B cell (primary cell): ENCODE measurements at regions not wholly inside any gene's neighbourhood (a gene's known extent, or its start where the extent isn't known, plus 50 kb on each side); places are given as distances from the start of the nearest gene placed in this dataset.

Source experiments
- ATAC-seq: fragments of 200-7000 bp; cut with Tn5 transposase; one replicate; pipeline ENCODE4 v1.10.0; 2021; ENCODE audit warnings: low read depth, mild to moderate bottlenecking, moderate number of reproducible peaks, moderate library complexity
- CTCF ChIA-PET: fragments of 350-600 bp; sonication (Branson Sonifier 250); formaldehyde crosslinking; loops from one replicate; lab custom pipeline; 2021; ENCODE audit warnings: antibody characterized with exemption, inconsistent platforms; lab: Charles Lee
- POLR2A ChIA-PET: fragments of 350-600 bp; sonication (Branson Sonifier 250); formaldehyde crosslinking; loops from one replicate; lab custom pipeline; 2021; ENCODE audit warnings: antibody characterized with exemption; lab: Charles Lee
- DNase-seq: peaks from one replicate; pipeline ENCODE4 v3.0.0; 2013
- H2AFZ ChIP-seq: 2 replicates; pipeline ENCODE4 v1.6.1; 2012; ENCODE audit warnings: mild to moderate bottlenecking, low read depth, low read length; ENCODE audit not compliant: insufficient read depth, poor library complexity, severe bottlenecking
- H3K27ac ChIP-seq, 2 donors: 1 replicate in 1 of 2; 2 replicates in 1 of 2; pipeline ENCODE4 v1.5.1; 2012 to 2013; ENCODE audit warnings: low read length in 2 of 2, mild to moderate bottlenecking in 2 of 2, moderate library complexity in 1 of 2
- H3K27me3 ChIP-seq, 4 experiments: fragments of 200-600 bp in 1 of 4; sonication (generic) in 1 of 4; replicated peaks in 1 of 4; 1 replicate in 2 of 4; 2 replicates in 2 of 4; pipeline versions ENCODE4 v1.6.1 to v1.7.0; 2013 to 2016; ENCODE audit warnings: low read length in 3 of 4, mild to moderate bottlenecking in 2 of 4, mixed read lengths in 1 of 4, moderate library complexity in 1 of 4; ENCODE audit not compliant: insufficient read depth in 4 of 4, control insufficient read depth in 3 of 4; ENCODE audit errors: control extremely low read depth in 1 of 4
- H3K36me3 ChIP-seq, 2 experiments: replicated peaks in 1 of 2; 1 replicate in 1 of 2; 2 replicates in 1 of 2; pipeline versions ENCODE4 v1.6.1 to v1.7.1; 2013; ENCODE audit warnings: low read length in 1 of 2; ENCODE audit not compliant: insufficient read depth in 2 of 2, control insufficient read depth in 1 of 2; ENCODE audit errors: control extremely low read depth in 1 of 2, extremely low read depth in 1 of 2
- H3K4me1 ChIP-seq, 2 donors: fragments of 200-600 bp in 1 of 2; sonication (generic) in 1 of 2; 1 replicate in 1 of 2; 2 replicates in 1 of 2; pipeline versions ENCODE4 v1.5.1 to v1.6.1; 2013 to 2017; ENCODE audit warnings: low read length in 2 of 2; ENCODE audit not compliant: control insufficient read depth in 2 of 2, insufficient read depth in 2 of 2
- H3K4me2 ChIP-seq: replicated peaks from 2 replicates; pipeline ENCODE3; 2012; ENCODE audit warnings: mild to moderate bottlenecking, low read depth, low read length; ENCODE audit not compliant: poor library complexity, severe bottlenecking
- H3K4me3 ChIP-seq, 5 experiments: fragments of 200-600 bp in 1 of 5; sonication (generic) in 1 of 5; 1 replicate in 3 of 5; 2 replicates in 2 of 5; pipeline versions ENCODE4 v1.5.1 to v1.7.0; 2011 to 2016; ENCODE audit warnings: low read length in 4 of 5, mild to moderate bottlenecking in 4 of 5, low read depth in 2 of 5, control low read depth in 1 of 5, moderate library complexity in 1 of 5; ENCODE audit not compliant: insufficient read depth in 1 of 5; ENCODE audit errors: control extremely low read depth in 1 of 5, extremely low read depth in 1 of 5
- H3K79me2 ChIP-seq: fragments of 200-600 bp; sonication (generic); one replicate; pipeline ENCODE4 v1.6.0; 2016; ENCODE audit warnings: low read length; ENCODE audit not compliant: control insufficient read depth, insufficient read depth
- H3K9ac ChIP-seq: fragments of 200-600 bp; sonication (generic); 2 replicates; pipeline ENCODE4 v1.6.1; 2017; ENCODE audit warnings: mild to moderate bottlenecking, low read length, moderate library complexity
- H3K9me3 ChIP-seq, 3 donors: one replicate each; pipeline versions ENCODE4 v1.6.1 to v1.7.1; 2013; ENCODE audit warnings: low read length in 2 of 3; ENCODE audit not compliant: control insufficient read depth in 2 of 3, insufficient read depth in 1 of 3; ENCODE audit errors: control extremely low read depth in 1 of 3
- H4K20me1 ChIP-seq: 2 replicates; pipeline ENCODE4 v1.6.0; 2012; ENCODE audit warnings: mild to moderate bottlenecking, low read length; ENCODE audit not compliant: insufficient read depth, control insufficient read depth, poor library complexity, severe bottlenecking
- H3K27ac Mint-ChIP-seq: one replicate; pipeline ENCODE4 v1.8.0; 2021; ENCODE audit warnings: mixed read lengths
- H3K27me3 Mint-ChIP-seq: one replicate; pipeline ENCODE4 v1.8.0; 2021; ENCODE audit warnings: mixed read lengths
- H3K4me1 Mint-ChIP-seq: one replicate; pipeline ENCODE4 v1.8.0; 2021; ENCODE audit warnings: mixed read lengths
- H3K4me3 Mint-ChIP-seq: one replicate; pipeline ENCODE4 v1.8.0; 2021; ENCODE audit warnings: mixed read lengths
- H3K9me3 Mint-ChIP-seq: one replicate; pipeline ENCODE4 v1.8.0; 2022; ENCODE audit warnings: mixed read lengths; ENCODE audit not compliant: insufficient read depth
- EZH2 ChIP-seq: IDR thresholded peaks from 2 replicates; pipeline ENCODE4 v1.6.1; 2012; ENCODE audit warnings: borderline replicate concordance, low read depth, mild to moderate bottlenecking, moderate library complexity, low read length; ENCODE audit not compliant: insufficient read depth, poor library complexity, severe bottlenecking
- WGBS: methylation state at CpG from one replicate; pipeline ENCODE4 v1.1.5; 2013; ENCODE audit warnings: missing lambda C conversion rate; ENCODE audit not compliant: insufficient coverage; 5-methylcytosine and 5-hydroxymethylcytosine counted together
- intact Hi-C: fragments of 100-400 bp; cut with micrococcal nuclease; formaldehyde crosslinking; loops from one replicate; pipeline ENCODE4 v1.10.0; 2022
- TF ChIP-seq, protein P1 (sequence below): fragments of 200-600 bp; IDR thresholded peaks from one replicate; pipeline ENCODE4 v1.8.0; 2022; ENCODE audit warnings: antibody characterized with exemption, mild to moderate bottlenecking

DNA sequence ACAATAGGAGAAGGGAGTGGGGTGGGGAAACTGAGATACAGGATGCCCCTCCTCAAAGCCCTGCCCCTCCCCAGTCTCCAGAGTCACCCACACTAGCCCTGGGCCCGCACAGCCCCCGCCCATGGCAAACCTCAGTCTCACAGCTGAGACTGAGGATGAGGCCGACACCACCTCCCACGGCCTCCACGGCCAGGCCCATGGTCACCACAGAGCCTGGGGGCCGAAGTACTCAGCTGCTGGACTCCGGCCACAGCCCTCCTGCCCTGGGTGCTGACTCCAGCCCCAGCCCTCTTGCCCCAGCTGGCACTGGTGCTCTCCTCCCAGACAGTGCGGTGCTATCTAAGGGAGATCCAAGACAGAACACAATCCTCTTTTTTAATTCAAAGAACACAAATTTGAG, 176.1 kb downstream of the TTLL2 start:
- Mint-ChIP-seq H3K9me3 (no peaks in the 10 kb centered on the region), H3K27me3 (peaks cover 15% of the 10 kb centered on the region), H3K4me3 (no peak overlapping the region), H3K4me1 (no peaks in the 10 kb centered on the region), H3K27ac (no peak overlapping the region)
- H3K4me2 ChIP-seq: no peak overlapping the region
- ChIA-PET POLR2A (no interaction called here), CTCF (no interaction called here)
- H3K4me3 ChIP-seq: no peak overlapping the region
- 75% methylated on average over 8 of the region's 8 CpGs for WGBS
- H3K9me3 ChIP-seq: peaks cover 0 to 6% (median 0%) of the 10 kb centered on the region in 3 donors
- no peak for TF ChIP-seq EZH2
- TF ChIP-seq, protein P1, sequence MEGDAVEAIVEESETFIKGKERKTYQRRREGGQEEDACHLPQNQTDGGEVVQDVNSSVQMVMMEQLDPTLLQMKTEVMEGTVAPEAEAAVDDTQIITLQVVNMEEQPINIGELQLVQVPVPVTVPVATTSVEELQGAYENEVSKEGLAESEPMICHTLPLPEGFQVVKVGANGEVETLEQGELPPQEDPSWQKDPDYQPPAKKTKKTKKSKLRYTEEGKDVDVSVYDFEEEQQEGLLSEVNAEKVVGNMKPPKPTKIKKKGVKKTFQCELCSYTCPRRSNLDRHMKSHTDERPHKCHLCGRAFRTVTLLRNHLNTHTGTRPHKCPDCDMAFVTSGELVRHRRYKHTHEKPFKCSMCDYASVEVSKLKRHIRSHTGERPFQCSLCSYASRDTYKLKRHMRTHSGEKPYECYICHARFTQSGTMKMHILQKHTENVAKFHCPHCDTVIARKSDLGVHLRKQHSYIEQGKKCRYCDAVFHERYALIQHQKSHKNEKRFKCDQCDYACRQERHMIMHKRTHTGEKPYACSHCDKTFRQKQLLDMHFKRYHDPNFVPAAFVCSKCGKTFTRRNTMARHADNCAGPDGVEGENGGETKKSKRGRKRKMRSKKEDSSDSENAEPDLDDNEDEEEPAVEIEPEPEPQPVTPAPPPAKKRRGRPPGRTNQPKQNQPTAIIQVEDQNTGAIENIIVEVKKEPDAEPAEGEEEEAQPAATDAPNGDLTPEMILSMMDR: no peak
- no peak overlapping the region for H3K9ac ChIP-seq
- DNase-seq: no peak
- H3K79me2 ChIP-seq: no peaks in the 10 kb centered on the region
- ATAC-seq: no peak
- H3K36me3 ChIP-seq: no peaks in the 10 kb centered on the region
- no peaks in the 10 kb centered on the region for H4K20me1 ChIP-seq
- H2AFZ ChIP-seq: no peak overlapping the region
- intact Hi-C loops: no loop called here
- H3K27ac ChIP-seq: no peak overlapping the region
- H3K27me3 ChIP-seq: peaks cover 0 to 2% (median 0%) of the 10 kb centered on the region in 4 experiments
- no peaks in the 10 kb centered on the region for H3K4me1 ChIP-seq

DNA sequence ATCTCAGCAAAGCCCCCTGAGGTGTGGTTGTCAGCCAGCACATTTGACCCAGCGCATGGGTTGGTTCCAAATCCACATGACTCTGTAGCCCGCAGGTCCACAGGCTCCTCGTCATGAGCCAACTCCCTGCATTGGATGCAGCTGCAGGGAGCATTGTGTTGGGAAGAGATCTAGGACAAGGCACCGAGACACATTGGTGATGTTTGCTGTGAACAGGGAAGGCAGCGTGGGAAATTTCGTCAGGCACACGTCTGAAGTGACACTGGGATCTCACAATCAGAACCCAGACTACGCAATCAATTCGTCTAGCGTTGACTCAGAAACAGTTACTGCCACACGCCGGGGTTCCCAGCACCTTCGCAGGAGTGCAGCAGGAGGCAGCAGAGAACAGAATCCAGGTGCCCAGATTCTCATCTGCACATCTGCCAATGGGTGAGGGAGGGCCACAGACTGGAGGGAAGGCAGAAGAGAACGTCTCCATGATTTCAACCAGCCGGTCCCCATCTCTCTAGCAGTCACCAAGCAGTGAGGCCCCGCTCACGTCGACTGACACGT, 177.0 kb downstream of the TTLL2 start:
- Histone ChIP-seq H3K36me3 (no peaks in the 10 kb centered on the region), H3K9me3 (peaks cover 0 to 6% (median 0%) of the 10 kb centered on the region in 3 donors), H3K9ac (no peak overlapping the region), H3K27me3 (peaks cover 0 to 1% (median 0%) of the 10 kb centered on the region in 4 experiments), H3K4me3 (no peak overlapping the region), H3K27ac (no peak overlapping the region), H4K20me1 (no peaks in the 10 kb centered on the region), H3K4me2 (no peak overlapping the region), H2AFZ (no peak overlapping the region), H3K4me1 (no peaks in the 10 kb centered on the region), H3K79me2 (no peaks in the 10 kb centered on the region)
- ChIA-PET POLR2A (no interaction called here), CTCF (no interaction called here)
- TF ChIP-seq, protein P1: no peak
- TF ChIP-seq EZH2: no peak
- ATAC-seq (no peak), DNase-seq (no peak)
- WGBS: 86% methylated on average over 13 of the region's 19 CpGs
- Mint-ChIP-seq H3K4me1 (no peaks in the 10 kb centered on the region), H3K27me3 (peaks cover 8% of the 10 kb centered on the region), H3K9me3 (no peaks in the 10 kb centered on the region), H3K27ac (no peak overlapping the region), H3K4me3 (no peak overlapping the region)
- intact Hi-C loops: no loop called here
